HepG2 (cell line): ENCODE measurements at regions not wholly inside any gene's neighbourhood (a gene's known extent, or its start where the extent isn't known, plus 50 kb on each side); places are given as distances from the start of the nearest gene placed in this dataset.
A peak's percentile ranks its signal among the peaks of the same experiment; 100 is the strongest.

ENCODE experiments used
- ATAC-seq: fragments of 200-7000 bp; cut with Tn5 transposase; 3 replicates; pipeline ENCODE4 v1.9.1; 2020; ENCODE audit warnings: mild to moderate bottlenecking, moderate library complexity
- BruUV-seq: library from RNA; stranded (reverse); fragments of 400-500 nt; replicated peaks from 2 replicates; lab custom pipeline; 2021; lab: Mats Ljungman, UMichigan
- CTCF ChIA-PET: fragments of 300-600 bp; formaldehyde crosslinking; extraction: SDS; loops from one replicate; lab custom pipeline; 2021; ENCODE audit warnings: low total read pairs, inconsistent platforms, low intra/inter-chr PET ratio; lab: Yijun Ruan, JAX
- POLR2A ChIA-PET: fragments of 350-600 bp; sonication (Branson Sonifier 250); formaldehyde crosslinking; loops from one replicate; lab custom pipeline; 2020; ENCODE audit warnings: antibody characterized with exemption, inconsistent platforms; lab: Yijun Ruan, JAX
- DNase-seq: peaks from one replicate; pipeline ENCODE4 v3.0.0-alpha.2; 2015; ENCODE audit warnings: low spot score
- FAIRE-seq: peaks from 3 replicates; lab custom pipeline; 2011; peaks lifted over from hg19 to GRCh38; lab: Jason Lieb, UNC
- H2AFZ ChIP-seq: one replicate; pipeline ENCODE4 v1.6.1; 2011; ENCODE audit warnings: low read length, inconsistent platforms
- H3K27ac ChIP-seq: fragments of 300-600 bp; 3 replicates; pipeline ENCODE4 v1.8.0; 2011; ENCODE audit warnings: mixed run types, mild to moderate bottlenecking, mixed read lengths, low read length, inconsistent platforms; ENCODE audit not compliant: insufficient read depth; ENCODE audit errors: extremely low read length
- H3K27me3 ChIP-seq, 2 experiments: fragments of 200-600 bp in 1 of 2; 2 replicates in 1 of 2; 3 replicates in 1 of 2; pipeline versions ENCODE4 v1.6.0 to v1.8.0; 2011; ENCODE audit warnings: low read length in 2 of 2, mild to moderate bottlenecking in 2 of 2, moderate library complexity in 2 of 2, inconsistent platforms in 1 of 2; ENCODE audit not compliant: insufficient read depth in 2 of 2, control insufficient read depth in 1 of 2
- H3K36me3 ChIP-seq, 2 experiments: fragments of 200-600 bp in 1 of 2; replicated peaks in 1 of 2; 2 replicates in 1 of 2; 3 replicates in 1 of 2; pipeline versions ENCODE4 v1.5.1 to v1.8.0; 2011; ENCODE audit warnings: low read length in 2 of 2, inconsistent platforms in 1 of 2; ENCODE audit not compliant: insufficient read depth in 2 of 2, control insufficient read depth in 1 of 2
- H3K4me1 ChIP-seq: 2 replicates; pipeline ENCODE4 v1.5.1; 2012; ENCODE audit warnings: low read length, inconsistent platforms; ENCODE audit not compliant: insufficient read depth
- H3K4me2 ChIP-seq: 2 replicates; pipeline ENCODE4 v1.6.0; 2011; ENCODE audit warnings: low read depth, low read length, inconsistent platforms
- H3K4me3 ChIP-seq, 3 experiments: fragments of 200-600 bp in 1 of 3; sonication (generic), shearing (Covaris generic) in 1 of 3; replicated peaks in 1 of 3; 2 replicates each; pipeline ENCODE4 v1.5.1; 2011 to 2016; ENCODE audit warnings: low read length in 3 of 3, inconsistent platforms in 2 of 3, low read depth in 2 of 3, mild to moderate bottlenecking in 2 of 3, control low read depth in 1 of 3, mixed read lengths in 1 of 3; ENCODE audit not compliant: insufficient read depth in 1 of 3
- H3K79me2 ChIP-seq: one replicate; pipeline ENCODE4 v1.6.1; 2011; ENCODE audit warnings: low read length, inconsistent platforms; ENCODE audit not compliant: insufficient read depth
- H3K9ac ChIP-seq: 2 replicates; pipeline ENCODE4 v1.6.0; 2011; ENCODE audit warnings: mild to moderate bottlenecking, low read depth, low read length, inconsistent platforms; ENCODE audit not compliant: insufficient read depth
- H3K9me3 ChIP-seq: 2 replicates; pipeline ENCODE4 v1.5.1; 2012; ENCODE audit warnings: mild to moderate bottlenecking, low read length
- H4K20me1 ChIP-seq: 2 replicates; pipeline ENCODE4 v1.6.0; 2011; ENCODE audit warnings: inconsistent platforms, mild to moderate bottlenecking, low read length, moderate library complexity; ENCODE audit not compliant: insufficient read depth
- CBX5 ChIP-seq: sonication (generic); formaldehyde crosslinking; IDR thresholded peaks from 2 replicates; pipeline ENCODE4 v1.4.0; 2020; ENCODE audit warnings: missing genetic modification reagents, borderline replicate concordance
- CC2D1A ChIP-seq: sonication (generic); formaldehyde crosslinking; IDR thresholded peaks from 2 replicates; pipeline ENCODE4 v1.8.1; 2023; ENCODE audit warnings: mild to moderate bottlenecking, missing genetic modification reagents
- DR1 ChIP-seq: sonication (generic); formaldehyde crosslinking; IDR thresholded peaks from 2 replicates; pipeline ENCODE4 v1.8.0; 2021; ENCODE audit warnings: mild to moderate bottlenecking, missing genetic modification reagents, inconsistent platforms
- MATR3 ChIP-seq: sonication (generic); formaldehyde crosslinking; IDR thresholded peaks from 2 replicates; pipeline ENCODE4 v1.4.0; 2020; ENCODE audit warnings: missing genetic modification reagents
- RFXAP ChIP-seq: sonication (generic); formaldehyde crosslinking; IDR thresholded peaks from 2 replicates; pipeline ENCODE4 v1.4.0; 2020; ENCODE audit warnings: missing genetic modification reagents, borderline replicate concordance
- ZFP82 ChIP-seq: sonication (generic); formaldehyde crosslinking; IDR thresholded peaks from 2 replicates; pipeline ENCODE4 v1.5.1; 2020; ENCODE audit warnings: mild to moderate bottlenecking, missing genetic modification reagents, borderline replicate concordance
- ZNF12 ChIP-seq: sonication (generic); formaldehyde crosslinking; IDR thresholded peaks from 2 replicates; pipeline ENCODE4 v1.5.0; 2020; ENCODE audit warnings: missing genetic modification reagents
- WGBS: methylation state at CpG from one replicate; pipeline ENCODE4 v1.1.6; 2017; ENCODE audit warnings: low lambda C conversion rate; 5-methylcytosine and 5-hydroxymethylcytosine counted together
- in situ Hi-C: cut with HindIII; loops from 2 replicates; pipeline ENCODE4 v1.10.0; 2017; ENCODE audit warnings: low pct_unique_long_range_greater_than_20kb; ENCODE audit not compliant: extremely low pct_ligation_motif_present
- intact Hi-C: fragments of 100-400 bp; cut with micrococcal nuclease; formaldehyde crosslinking; loops from one replicate; pipeline ENCODE4 v1.10.0; 2022; ENCODE audit not compliant: unreplicated experiment

DNA sequence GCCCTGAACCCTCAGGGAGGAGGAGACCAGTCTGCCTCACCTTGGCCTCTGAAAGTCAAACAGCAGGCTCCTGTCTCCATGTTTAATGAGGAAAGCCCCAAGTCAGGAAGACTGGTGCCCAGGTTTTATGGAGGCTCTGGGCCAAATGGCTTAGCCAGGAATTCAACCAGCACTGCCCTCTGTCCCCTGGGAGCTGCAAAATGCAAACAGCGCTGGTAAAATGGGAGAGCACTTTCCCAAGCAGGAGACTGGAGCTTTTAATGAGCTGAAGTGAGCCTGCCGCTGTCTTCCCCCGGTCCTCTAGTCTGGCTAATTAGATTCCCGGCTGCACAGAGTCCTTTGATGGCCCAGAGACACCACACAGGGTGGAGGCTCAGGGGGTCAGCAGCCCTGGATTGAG lies 276.0 kb upstream of the TRIB2 start:
- H4K20me1 ChIP-seq = no peaks in the 10 kb centered on the region
- H3K4me1 ChIP-seq = no peaks in the 10 kb centered on the region
- no peak overlapping the region for H3K4me2 ChIP-seq
- no peaks in the 10 kb centered on the region for H3K36me3 ChIP-seq
- no peaks in the 10 kb centered on the region for H3K79me2 ChIP-seq
- H2AFZ ChIP-seq = no peak overlapping the region
- ATAC-seq (no peak), DNase-seq (no peak), FAIRE-seq (no peak)
- no peak for TF ChIP-seq MATR3 (CRISPR knock-in tag)
- TF ChIP-seq RFXAP (CRISPR knock-in tag) = no peak
- TF ChIP-seq ZFP82 = no peak
- no peak for TF ChIP-seq DR1 (CRISPR knock-in tag)
- no peak for TF ChIP-seq CC2D1A (CRISPR knock-in tag)
- BruUV-seq = no TSS peak
- no peak overlapping the region for H3K4me3 ChIP-seq
- H3K27me3 ChIP-seq = no peaks in the 10 kb centered on the region
- no peak overlapping the region for H3K9ac ChIP-seq
- ChIA-PET POLR2A (no interaction called here), CTCF (no interaction called here)
- in situ Hi-C loops (no loop called here), intact Hi-C loops (no loop called here)
- H3K9me3 ChIP-seq = no peaks in the 10 kb centered on the region
- 20% methylated on average over 4 of the region's 4 CpGs for WGBS
- no peak overlapping the region for H3K27ac ChIP-seq

DNA sequence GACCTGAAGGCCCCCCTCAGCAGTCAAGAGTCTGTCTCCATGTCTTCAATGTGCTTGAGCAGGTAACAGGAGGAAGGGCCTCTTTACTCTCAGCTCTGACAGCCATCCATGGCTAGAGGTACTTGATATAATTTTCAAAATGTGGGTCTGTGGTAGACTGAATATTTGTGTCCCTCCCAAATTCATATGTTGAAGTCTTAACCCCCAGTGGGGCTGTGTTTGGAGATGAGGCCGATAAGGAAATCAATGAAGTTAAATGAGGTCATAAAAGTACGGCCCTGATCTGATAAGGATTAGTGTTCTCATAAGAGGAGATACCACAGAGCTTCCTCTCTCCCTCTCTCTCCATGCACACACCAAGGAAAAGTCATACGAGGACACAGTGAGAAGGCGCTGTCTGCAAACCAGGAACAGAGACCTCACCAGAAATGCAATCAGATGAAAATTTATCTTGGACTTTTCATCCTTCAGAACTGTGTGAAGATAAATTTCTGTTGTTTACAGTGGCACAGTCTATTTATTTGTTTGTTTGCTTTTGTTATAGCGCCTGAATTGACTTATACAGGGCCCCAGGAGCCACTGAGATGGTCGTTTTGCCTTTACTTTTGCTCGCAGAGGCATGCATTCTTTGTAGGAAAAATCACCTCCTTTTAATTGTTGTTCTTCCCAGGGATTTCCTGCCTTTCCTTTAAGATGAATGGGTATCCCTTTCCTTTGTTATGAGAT lies 274.8 kb upstream of the TRIB2 start:
- Histone ChIP-seq H3K9ac (no peak overlapping the region), H3K9me3 (no peaks in the 10 kb centered on the region), H2AFZ (no peak overlapping the region), H3K4me2 (no peak overlapping the region), H3K4me3 (no peak overlapping the region), H3K27ac (no peak overlapping the region), H4K20me1 (no peaks in the 10 kb centered on the region), H3K79me2 (no peaks in the 10 kb centered on the region), H3K36me3 (no peaks in the 10 kb centered on the region), H3K4me1 (no peaks in the 10 kb centered on the region), H3K27me3 (no peaks in the 10 kb centered on the region)
- POLR2A ChIA-PET = no interaction called here
- intact Hi-C loops = no loop called here
- FAIRE-seq = no peak
- BruUV-seq = no TSS peak
- ATAC-seq = no peak
- in situ Hi-C loops = no loop called here
- TF ChIP-seq ZNF12 (CRISPR knock-in tag) = peak; percentile 43; the same call in 1 of the 2 replicates
- no peak for TF ChIP-seq CBX5 (CRISPR knock-in tag)
- CTCF ChIA-PET = no interaction called here
- DNase-seq = no peak
- WGBS = 22% methylated on average over 7 of the region's 7 CpGs
